HG03139 (cell line): ENCODE measurements at regions not wholly inside any gene's neighbourhood (a gene's known extent, or its start where the extent isn't known, plus 50 kb on each side); places are given as distances from the start of the nearest gene placed in this dataset.
"Not testable (repeated sequence)": the region's sequence is repeated elsewhere in the genome, so short reads cannot be mapped to it uniquely, and the experiment has no call there.

ENCODE experiments used
- ATAC-seq: cut with Tn5 transposase; IDR thresholded peaks from one replicate; pipeline ENCODE4 v1.9.1; 2021; ENCODE audit not compliant: unreplicated experiment

- no peak for ATAC-seq
These were observed 824.8 kb downstream of the METTL15 start for GRCh38 chr11:28932940-28933339.

- no peak for ATAC-seq
These were observed 815.8 kb downstream of the METTL15 start for GRCh38 chr11:28924004-28924403.

GRCh38 chr11:28922386-28922981, 814.3 kb downstream of the METTL15 start:
- ATAC-seq, result no peak

GRCh38 chr11:28919194-28919593, 811.0 kb downstream of the METTL15 start:
- no peak for ATAC-seq

GRCh38 chr11:28913883-28914282, 805.7 kb downstream of the METTL15 start:
- no peak for ATAC-seq

- no peak for ATAC-seq
These were observed 803.6 kb downstream of the METTL15 start for GRCh38 chr11:28911829-28912228.

- no peak for ATAC-seq
These were observed 802.7 kb downstream of the METTL15 start for GRCh38 chr11:28910926-28911325.

GRCh38 chr11:28903716-28904115, 795.5 kb downstream of the METTL15 start:
- no peak for ATAC-seq

GRCh38 chr11:28900427-28900826, 792.2 kb downstream of the METTL15 start:
- no peak for ATAC-seq

GRCh38 chr11:28899706-28900105, 791.5 kb downstream of the METTL15 start:
- ATAC-seq, result no peak

- ATAC-seq, result not testable (repeated sequence)
These were observed 782.4 kb downstream of the METTL15 start for GRCh38 chr11:28890601-28891040.

GRCh38 chr11:28887681-28888080, 779.5 kb downstream of the METTL15 start:
- no peak for ATAC-seq

- ATAC-seq, result no peak
These were observed 771.7 kb downstream of the METTL15 start for GRCh38 chr11:28879869-28880268.

- ATAC-seq, result no peak
These were observed 769.8 kb downstream of the METTL15 start for GRCh38 chr11:28878025-28878424.

- no peak for ATAC-seq
These were observed 769.2 kb downstream of the METTL15 start for GRCh38 chr11:28877340-28877739.

GRCh38 chr11:28874706-28875105, 766.5 kb downstream of the METTL15 start:
- no peak for ATAC-seq

GRCh38 chr11:28871090-28871489, 762.9 kb downstream of the METTL15 start:
- ATAC-seq, result no peak

- no peak for ATAC-seq
These were observed 755.2 kb downstream of the METTL15 start for GRCh38 chr11:28863422-28863821.

GRCh38 chr11:28860893-28861292, 752.7 kb downstream of the METTL15 start:
- ATAC-seq, result no peak

- no peak for ATAC-seq
These were observed 749.9 kb downstream of the METTL15 start for GRCh38 chr11:28858076-28858475.

GRCh38 chr11:28849053-28849452, 740.9 kb downstream of the METTL15 start:
- no peak for ATAC-seq

- no peak for ATAC-seq
These were observed 734.5 kb downstream of the METTL15 start for GRCh38 chr11:28842716-28843115.

- ATAC-seq, result no peak
These were observed 730.6 kb downstream of the METTL15 start for GRCh38 chr11:28838741-28839140.
